Vagina (tissue), 2 donors: ENCODE measurements at regions not wholly inside any gene's neighbourhood (a gene's known extent, or its start where the extent isn't known, plus 50 kb on each side); places are given as distances from the start of the nearest gene placed in this dataset.
"Not testable (repeated sequence)": the region's sequence is repeated elsewhere in the genome, so short reads cannot be mapped to it uniquely, and the experiment has no call there.

Experiments
- CTCF ChIP-seq, 3 experiments: fragments of 450-650 bp in 2 of 3; fragments of 200-600 bp in 1 of 3; sonication (generic) in 1 of 3; IDR thresholded peaks; one replicate each; pipeline ENCODE4 v1.5.1; 2017 to 2019; ENCODE audit warnings: antibody characterized with exemption in 3 of 3, mild to moderate bottlenecking in 2 of 3, moderate library complexity in 2 of 3
- POLR2A ChIP-seq, 2 donors: fragments of 450-650 bp; IDR thresholded peaks; one replicate each; pipeline ENCODE4 v1.6.1; 2017; ENCODE audit warnings: antibody characterized with exemption in 2 of 2, mild to moderate bottlenecking in 2 of 2, moderate library complexity in 2 of 2

GRCh38 chr2:176882045-176882444 is 330.5 kb upstream of the HNRNPA3 start:
- not testable (repeated sequence) for TF ChIP-seq POLR2A, CTCF (IDR thresholded peaks at IDR 0.05)
